ENCODE measurements at regions not wholly inside any gene's neighbourhood (a gene's known extent, or its start where the extent isn't known, plus 50 kb on each side); places are given as distances from the start of the nearest gene placed in this dataset.

- H3K79me2 ChIP-seq (ENCODE audit: low read length): no peaks in the 10 kb centered on the region
- H3K9ac ChIP-seq (ENCODE audit: low read length): no peak overlapping the region
- no peaks in the 10 kb centered on the region for H3K27me3 ChIP-seq (ENCODE audit: low read depth, low read length)
- H3K4me2 ChIP-seq (ENCODE audit: low read length): no peak overlapping the region
- H3K36me3 ChIP-seq (replicated peaks; ENCODE audit: low read depth, low read length): no peaks in the 10 kb centered on the region
- H2AFZ ChIP-seq (ENCODE audit: low read depth, low read length): no peak overlapping the region
- no peak overlapping the region for H3K27ac ChIP-seq (ENCODE audit: low read length)
- peaks cover 14% of the 10 kb centered on the region for H3K4me1 ChIP-seq (ENCODE audit: low read length)
- no peaks in the 10 kb centered on the region for H4K20me1 ChIP-seq (ENCODE audit: insufficient read depth, low read length)
- H3K9me3 ChIP-seq (ENCODE audit: insufficient read depth, low read length): no peaks in the 10 kb centered on the region
- H3K4me3 ChIP-seq (ENCODE audit: low read length): no peak overlapping the region
- TF ChIP-seq EZH2phosphoT487 (IDR thresholded peaks at IDR 0.05; ENCODE audit: low read depth) (no peak), CTCF (IDR thresholded peaks at IDR 0.05; ENCODE audit: low read depth, low read length) (no peak)
Observed at GRCh38 chr5:39761199-39761950, 336.6 kb upstream of the DAB2 start.

- Histone ChIP-seq H3K9me3 (ENCODE audit: insufficient read depth, low read length) (no peaks in the 10 kb centered on the region), H3K27ac (ENCODE audit: low read length) (no peak overlapping the region), H3K4me1 (ENCODE audit: low read length) (peaks cover 14% of the 10 kb centered on the region), H3K36me3 (replicated peaks; ENCODE audit: low read depth, low read length) (no peaks in the 10 kb centered on the region), H3K4me2 (ENCODE audit: low read length) (no peak overlapping the region), H2AFZ (ENCODE audit: low read depth, low read length) (no peak overlapping the region), H3K9ac (ENCODE audit: low read length) (no peak overlapping the region), H3K79me2 (ENCODE audit: low read length) (no peaks in the 10 kb centered on the region), H4K20me1 (ENCODE audit: insufficient read depth, low read length) (no peaks in the 10 kb centered on the region), H3K4me3 (ENCODE audit: low read length) (no peak overlapping the region), H3K27me3 (ENCODE audit: low read depth, low read length) (no peaks in the 10 kb centered on the region)
- TF ChIP-seq CTCF (IDR thresholded peaks at IDR 0.05; ENCODE audit: low read depth, low read length) (no peak), EZH2phosphoT487 (IDR thresholded peaks at IDR 0.05; ENCODE audit: low read depth) (no peak)
Observed at GRCh38 chr5:39760385-39761198, 335.8 kb upstream of the DAB2 start.

- H3K9ac ChIP-seq (ENCODE audit: low read length): no peak overlapping the region
- no peaks in the 10 kb centered on the region for H3K36me3 ChIP-seq (replicated peaks; ENCODE audit: low read depth, low read length)
- H3K4me2 ChIP-seq (ENCODE audit: low read length): peak overlapping the region; percentile 22
- H3K27me3 ChIP-seq (ENCODE audit: low read depth, low read length): no peaks in the 10 kb centered on the region
- H3K4me1 ChIP-seq (ENCODE audit: low read length): peaks cover 14% of the 10 kb centered on the region
- H3K4me3 ChIP-seq (ENCODE audit: low read length): no peak overlapping the region
- no peaks in the 10 kb centered on the region for H3K79me2 ChIP-seq (ENCODE audit: low read length)
- H2AFZ ChIP-seq (ENCODE audit: low read depth, low read length): no peak overlapping the region
- H4K20me1 ChIP-seq (ENCODE audit: insufficient read depth, low read length): no peaks in the 10 kb centered on the region
- H3K27ac ChIP-seq (ENCODE audit: low read length): no peak overlapping the region
- TF ChIP-seq EZH2phosphoT487 (IDR thresholded peaks at IDR 0.05; ENCODE audit: low read depth) (no peak), CTCF (IDR thresholded peaks at IDR 0.05; ENCODE audit: low read depth, low read length) (no peak)
- H3K9me3 ChIP-seq (ENCODE audit: insufficient read depth, low read length): no peaks in the 10 kb centered on the region
Observed at GRCh38 chr5:39759701-39760100, 334.9 kb upstream of the DAB2 start.

GRCh38 chr5:39758426-39758825 lies 333.6 kb upstream of the DAB2 start:
- Histone ChIP-seq H3K4me3 (ENCODE audit: low read length) (no peak overlapping the region), H3K4me2 (ENCODE audit: low read length) (no peak overlapping the region), H3K9ac (ENCODE audit: low read length) (no peak overlapping the region), H3K27ac (ENCODE audit: low read length) (no peak overlapping the region), H3K36me3 (replicated peaks; ENCODE audit: low read depth, low read length) (no peaks in the 10 kb centered on the region), H3K79me2 (ENCODE audit: low read length) (no peaks in the 10 kb centered on the region), H3K9me3 (ENCODE audit: insufficient read depth, low read length) (no peaks in the 10 kb centered on the region), H3K27me3 (ENCODE audit: low read depth, low read length) (no peaks in the 10 kb centered on the region), H2AFZ (ENCODE audit: low read depth, low read length) (no peak overlapping the region), H4K20me1 (ENCODE audit: insufficient read depth, low read length) (no peaks in the 10 kb centered on the region), H3K4me1 (ENCODE audit: low read length) (peaks cover 14% of the 10 kb centered on the region)
- no peak for TF ChIP-seq CTCF (IDR thresholded peaks at IDR 0.05; ENCODE audit: low read depth, low read length)
- TF ChIP-seq EZH2phosphoT487 (IDR thresholded peaks at IDR 0.05; ENCODE audit: low read depth): no peak

Measured in OCI-LY3 (cell line).